Hypothalamus (tissue), 51 donors: ENCODE measurements at regions not wholly inside any gene's neighbourhood (a gene's known extent, or its start where the extent isn't known, plus 50 kb on each side); places are given as distances from the start of the nearest gene placed in this dataset.

Source experiments
- DNase-seq, 51 donors: peaks; one replicate each; lab custom pipeline; 2025; lab: John Stamatoyannopoulos, UW

- no peak for DNase-seq
These were observed 153.2 kb upstream of the MEF2C start for GRCh38 chr5:89036166-89036565.

- DNase-seq: no peak
These were observed 151.6 kb upstream of the MEF2C start for GRCh38 chr5:89034588-89034987.

GRCh38 chr5:89030798-89031197 lies 147.8 kb upstream of the MEF2C start:
- DNase-seq: no peak

GRCh38 chr5:89028595-89029285 lies 145.8 kb upstream of the MEF2C start:
- DNase-seq: no peak

- no peak for DNase-seq
These were observed 141.1 kb upstream of the MEF2C start for GRCh38 chr5:89024045-89024444.

GRCh38 chr5:89020926-89021610 lies 138.1 kb upstream of the MEF2C start:
- DNase-seq: no peak

GRCh38 chr5:89016741-89017303 lies 133.8 kb upstream of the MEF2C start:
- no peak for DNase-seq

GRCh38 chr5:89015409-89015808 lies 132.4 kb upstream of the MEF2C start:
- no peak for DNase-seq

- no peak for DNase-seq
These were observed 129.1 kb upstream of the MEF2C start for GRCh38 chr5:89011778-89012711.

GRCh38 chr5:89010512-89010911 lies 127.5 kb upstream of the MEF2C start:
- no peak for DNase-seq

GRCh38 chr5:89008291-89008690 lies 125.3 kb upstream of the MEF2C start:
- DNase-seq: no peak

GRCh38 chr5:89005990-89006389 lies 123.0 kb upstream of the MEF2C start:
- no peak for DNase-seq

- DNase-seq: no peak
These were observed 121.4 kb upstream of the MEF2C start for GRCh38 chr5:89004379-89004778.

GRCh38 chr5:89003563-89004036 lies 120.6 kb upstream of the MEF2C start:
- no peak for DNase-seq

- no peak for DNase-seq
These were observed 116.9 kb upstream of the MEF2C start for GRCh38 chr5:88999853-89000252.

GRCh38 chr5:88997937-88998336 lies 115.0 kb upstream of the MEF2C start:
- no peak for DNase-seq

GRCh38 chr5:88984040-88984439 lies 101.1 kb upstream of the MEF2C start:
- DNase-seq: peak in 1 of 51 donors; percentile 0

- DNase-seq: no peak
These were observed 96.7 kb upstream of the MEF2C start for GRCh38 chr5:88979726-88980125.

- no peak for DNase-seq
These were observed 96.3 kb upstream of the MEF2C start for GRCh38 chr5:88979244-88979643.

GRCh38 chr5:88976914-88977313 lies 93.9 kb upstream of the MEF2C start:
- no peak for DNase-seq
